K562 (cell line): ENCODE measurements at regions not wholly inside any gene's neighbourhood (a gene's known extent, or its start where the extent isn't known, plus 50 kb on each side); places are given as distances from the start of the nearest gene placed in this dataset.

Source experiments
- ARID1B ChIP-seq: fragments of 450-650 bp; IDR thresholded peaks from 2 replicates; pipeline ENCODE4 v1.6.1; 2016; ENCODE audit warnings: antibody characterized with exemption, mild to moderate bottlenecking, inconsistent platforms
- ARID2 ChIP-seq: fragments of 450-650 bp; IDR thresholded peaks from 2 replicates; pipeline ENCODE4 v1.6.1; 2017; ENCODE audit warnings: antibody characterized with exemption, mild to moderate bottlenecking
- BCL6 ChIP-seq: fragments of 250-450 bp; sonication (Bioruptor Pico); IDR thresholded peaks from 2 replicates; pipeline ENCODE4 v1.4.0; 2020
- CHD1 ChIP-seq: fragments of 200-600 bp; sonication (generic); IDR thresholded peaks from one replicate; pipeline ENCODE4 v1.6.1; 2012; ENCODE audit warnings: mild to moderate bottlenecking, moderate library complexity, low read length, inconsistent platforms
- EGR1 ChIP-seq: fragments of 450-650 bp; conservative IDR thresholded peaks from 2 replicates; pipeline ENCODE4 v1.6.1; 2017; ENCODE audit warnings: mild to moderate bottlenecking
- KDM1A ChIP-seq, 2 experiments: fragments of 450-650 bp; IDR thresholded peaks; 2 replicates each; pipeline ENCODE4 v1.6.1; 2016; ENCODE audit warnings: mild to moderate bottlenecking in 2 of 2
- KLF1 ChIP-seq: fragments of 450-650 bp; IDR thresholded peaks from 2 replicates; pipeline ENCODE4 v1.6.1; 2016; ENCODE audit warnings: missing genetic modification characterization, missing compliant biosample characterization
- LARP7 ChIP-seq: fragments of 450-650 bp; IDR thresholded peaks from 2 replicates; pipeline ENCODE4 v1.6.1; 2016
- MECOM ChIP-seq: fragments of 250-450 bp; sonication (Bioruptor Pico); IDR thresholded peaks from 2 replicates; pipeline ENCODE4 v1.8.0; 2022; ENCODE audit warnings: inconsistent platforms
- NFIX ChIP-seq: fragments of 250-450 bp; sonication (Bioruptor Pico); IDR thresholded peaks from 2 replicates; pipeline ENCODE4 v1.4.0; 2020; ENCODE audit warnings: low read depth, mild to moderate bottlenecking, moderate library complexity
- NR4A1 ChIP-seq, 2 experiments: fragments of 250-450 bp in 1 of 2; fragments of 450-650 bp in 1 of 2; sonication (Bioruptor Pico) in 1 of 2; IDR thresholded peaks; 2 replicates each; pipeline versions ENCODE4 v1.4.0 to v1.6.1; 2016 to 2020; ENCODE audit warnings: mild to moderate bottlenecking in 2 of 2, missing compliant biosample characterization in 1 of 2, missing genetic modification characterization in 1 of 2, moderate library complexity in 1 of 2
- PHTF2 ChIP-seq: fragments of 250-450 bp; sonication (Bioruptor Pico); IDR thresholded peaks from 2 replicates; pipeline ENCODE4 v1.5.0; 2021; ENCODE audit warnings: mild to moderate bottlenecking
- PTBP1 ChIP-seq: fragments of 200-400 bp; formaldehyde crosslinking; IDR thresholded peaks from 2 replicates; pipeline ENCODE4 v1.6.1; 2017; ENCODE audit warnings: low read depth, low read length
- PTTG1 ChIP-seq: fragments of 450-650 bp; IDR thresholded peaks from 2 replicates; pipeline ENCODE4 v1.6.1; 2016; ENCODE audit warnings: low read depth, mild to moderate bottlenecking, missing genetic modification characterization, missing compliant biosample characterization
- RBM22 ChIP-seq: fragments of 200-400 bp; formaldehyde crosslinking; IDR thresholded peaks from 2 replicates; pipeline ENCODE4 v1.6.1; 2018; ENCODE audit warnings: low read length, low read depth; ENCODE audit not compliant: poor library complexity, severe bottlenecking
- SIN3A ChIP-seq, 2 experiments: fragments of 150-350 bp in 1 of 2; IDR thresholded peaks; 2 replicates each; pipeline ENCODE4 v1.6.1; 2011 to 2016; ENCODE audit warnings: borderline replicate concordance in 2 of 2, low read depth in 2 of 2, low read length in 2 of 2, mild to moderate bottlenecking in 2 of 2, moderate library complexity in 2 of 2; ENCODE audit not compliant: control insufficient read depth in 1 of 2
- SMARCA4 ChIP-seq: fragments of 450-650 bp; IDR thresholded peaks from 2 replicates; pipeline ENCODE4 v1.6.1; 2016
- TAL1 ChIP-seq: fragments of 450-650 bp; IDR thresholded peaks from 2 replicates; pipeline ENCODE4 v1.6.1; 2016; ENCODE audit warnings: mild to moderate bottlenecking
- TOE1 ChIP-seq, 2 experiments: fragments of 450-650 bp in 1 of 2; sonication (generic) in 1 of 2; formaldehyde crosslinking in 1 of 2; IDR thresholded peaks; 2 replicates each; pipeline versions ENCODE4 v1.7.1 to v1.8.0; 2016 to 2022; ENCODE audit warnings: borderline replicate concordance in 2 of 2, mild to moderate bottlenecking in 2 of 2, antibody characterized with exemption in 1 of 2, inconsistent platforms in 1 of 2, low read depth in 1 of 2, missing genetic modification reagents in 1 of 2, moderate library complexity in 1 of 2
- TSC22D4 ChIP-seq: fragments of 450-650 bp; IDR thresholded peaks from 2 replicates; pipeline ENCODE4 v1.6.1; 2016; ENCODE audit warnings: missing genetic modification characterization, missing biosample characterization, control low read depth
- VEZF1 ChIP-seq: fragments of 200-800 bp; sonication (Bioruptor generic); IDR thresholded peaks from 2 replicates; pipeline ENCODE4 v1.6.1; 2017; ENCODE audit warnings: missing genetic modification characterization, missing compliant biosample characterization
- ZKSCAN1 ChIP-seq: fragments of 150-350 bp; IDR thresholded peaks from 2 replicates; pipeline ENCODE4 v1.6.1; 2016; ENCODE audit warnings: low read depth, low read length
- ZNF143 ChIP-seq: sonication (generic); formaldehyde crosslinking; IDR thresholded peaks from 2 replicates; pipeline ENCODE4 v1.9.0; 2022; ENCODE audit warnings: mild to moderate bottlenecking, missing genetic modification reagents
- ZNF584 ChIP-seq: fragments of 200-800 bp; sonication (Bioruptor generic); IDR thresholded peaks from 2 replicates; pipeline ENCODE4 v1.6.1; 2016; ENCODE audit warnings: low read depth, mild to moderate bottlenecking, missing genetic modification characterization, missing compliant biosample characterization
- TF ChIP-seq, protein P1 (sequence below): sonication (generic); IDR thresholded peaks from 2 replicates; pipeline ENCODE4 v1.6.1; 2016
- TF ChIP-seq, protein P2 (sequence below), 2 experiments: IDR thresholded peaks in 1 of 2; conservative IDR thresholded peaks in 1 of 2; 2 replicates each; pipeline ENCODE4 v1.6.1; 2016; ENCODE audit warnings: low read depth in 2 of 2, mild to moderate bottlenecking in 1 of 2, missing compliant biosample characterization in 1 of 2, missing genetic modification characterization in 1 of 2, moderate library complexity in 1 of 2

GRCh38 chr18:2301316-2301715 is 270.0 kb downstream of the METTL4 start (continued):
- TF ChIP-seq, protein P1, sequence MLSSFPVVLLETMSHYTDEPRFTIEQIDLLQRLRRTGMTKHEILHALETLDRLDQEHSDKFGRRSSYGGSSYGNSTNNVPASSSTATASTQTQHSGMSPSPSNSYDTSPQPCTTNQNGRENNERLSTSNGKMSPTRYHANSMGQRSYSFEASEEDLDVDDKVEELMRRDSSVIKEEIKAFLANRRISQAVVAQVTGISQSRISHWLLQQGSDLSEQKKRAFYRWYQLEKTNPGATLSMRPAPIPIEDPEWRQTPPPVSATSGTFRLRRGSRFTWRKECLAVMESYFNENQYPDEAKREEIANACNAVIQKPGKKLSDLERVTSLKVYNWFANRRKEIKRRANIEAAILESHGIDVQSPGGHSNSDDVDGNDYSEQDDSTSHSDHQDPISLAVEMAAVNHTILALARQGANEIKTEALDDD = no peak
- TF ChIP-seq RBM22 = no peak
- no peak for TF ChIP-seq MECOM (CRISPR knock-in tag)
- TF ChIP-seq ARID1B = no peak
- no peak for TF ChIP-seq ZNF143
- no peak for TF ChIP-seq PTTG1 (tag)
- TF ChIP-seq LARP7 = no peak
- no peak for TF ChIP-seq SMARCA4
- TF ChIP-seq VEZF1 (CRISPR knock-in tag) = no peak
- TF ChIP-seq CHD1 = no peak
- TF ChIP-seq KLF1 (tag) = no peak
- no peak for TF ChIP-seq ZKSCAN1
- TF ChIP-seq NR4A1 (CRISPR knock-in tag; IDR thresholded peaks at IDR 0.05) = no peak
- TF ChIP-seq NR4A1 (tag; IDR thresholded peaks at IDR 0.05) = no peak
- TF ChIP-seq NFIX (CRISPR knock-in tag) = no peak
- no peak for TF ChIP-seq PTBP1
- no peak for TF ChIP-seq BCL6 (CRISPR knock-in tag)
- TF ChIP-seq PHTF2 (CRISPR knock-in tag) = no peak
- peak; percentile 76; the same call in 1 of the 2 replicates for TF ChIP-seq TOE1 (IDR thresholded peaks at IDR 0.05; ENCODE audit: borderline replicate concordance)
- no peak for TF ChIP-seq TOE1 (CRISPR knock-in tag; IDR thresholded peaks at IDR 0.05; ENCODE audit: borderline replicate concordance, low read depth)
- no peak for TF ChIP-seq TSC22D4 (tag)
- no peak for TF ChIP-seq SIN3A (IDR thresholded peaks at IDR 0.05; ENCODE audit: borderline replicate concordance in 2 of 2, control insufficient read depth in 1 of 2, low read depth in 2 of 2, low read length in 2 of 2)
- no peak for TF ChIP-seq EGR1
- no peak for TF ChIP-seq ZNF584
- TF ChIP-seq, protein P2, sequence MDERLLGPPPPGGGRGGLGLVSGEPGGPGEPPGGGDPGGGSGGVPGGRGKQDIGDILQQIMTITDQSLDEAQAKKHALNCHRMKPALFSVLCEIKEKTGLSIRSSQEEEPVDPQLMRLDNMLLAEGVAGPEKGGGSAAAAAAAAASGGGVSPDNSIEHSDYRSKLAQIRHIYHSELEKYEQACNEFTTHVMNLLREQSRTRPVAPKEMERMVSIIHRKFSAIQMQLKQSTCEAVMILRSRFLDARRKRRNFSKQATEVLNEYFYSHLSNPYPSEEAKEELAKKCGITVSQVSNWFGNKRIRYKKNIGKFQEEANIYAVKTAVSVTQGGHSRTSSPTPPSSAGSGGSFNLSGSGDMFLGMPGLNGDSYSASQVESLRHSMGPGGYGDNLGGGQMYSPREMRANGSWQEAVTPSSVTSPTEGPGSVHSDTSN (CRISPR knock-in tag; IDR thresholded peaks at IDR 0.05; ENCODE audit: low read depth) = no peak; the same call in 1 of the 2 replicates
- TF ChIP-seq, protein P2 (tag; conservative IDR thresholded peaks at IDR 0.05; ENCODE audit: low read depth) = peak; percentile 64; the same call in 1 of the 2 replicates
- TF ChIP-seq ARID2 = no peak
- peak; percentile 33 to 49; a peak in 3 of 4 replicates for TF ChIP-seq KDM1A (IDR thresholded peaks at IDR 0.05)
- TF ChIP-seq TAL1 = no peak
